ENCODE measurements at regions not wholly inside any gene's neighbourhood (a gene's known extent, or its start where the extent isn't known, plus 50 kb on each side); places are given as distances from the start of the nearest gene placed in this dataset.

- TF ChIP-seq TAF1 (IDR thresholded peaks at IDR 0.05; ENCODE audit: borderline replicate concordance, low read depth, low read length): no peak
- TF ChIP-seq CTCF (IDR thresholded peaks at IDR 0.05): no peak
- no peak for TF ChIP-seq JUND (IDR thresholded peaks at IDR 0.05)
- no peak for TF ChIP-seq GABPA (IDR thresholded peaks at IDR 0.05; ENCODE audit: low read depth)
- no peak for TF ChIP-seq YY1 (IDR thresholded peaks at IDR 0.05; ENCODE audit: low read depth)
Measured at GRCh38 chr14:39664646-39665045, 232.4 kb upstream of the FBXO33 start.
